Tibial nerve (tissue), 4 donors: ENCODE measurements at regions not wholly inside any gene's neighbourhood (a gene's known extent, or its start where the extent isn't known, plus 50 kb on each side); places are given as distances from the start of the nearest gene placed in this dataset.

Experiments used
- DNase-seq, 2 donors: peaks; one replicate each; pipeline ENCODE4 v3.0.0-alpha.2; 2019; ENCODE audit warnings: low spot score in 2 of 2
- H3K27ac ChIP-seq, 4 donors: fragments of 200-600 bp; sonication (generic) in 3 of 4; one replicate each; pipeline ENCODE4 v1.5.1; 2017 to 2019; ENCODE audit warnings: mild to moderate bottlenecking in 1 of 4
- H3K27me3 ChIP-seq, 2 donors: fragments of 200-600 bp; sonication (generic) in 1 of 2; one replicate each; pipeline versions ENCODE4 v1.5.1 to v1.6.0; 2017 to 2019
- H3K36me3 ChIP-seq, 3 donors: fragments of 200-600 bp; sonication (generic); one replicate each; pipeline ENCODE4 v1.5.1; 2018 to 2019
- H3K4me1 ChIP-seq, 4 donors: fragments of 200-600 bp; sonication (generic) in 3 of 4; one replicate each; pipeline ENCODE4 v1.5.1; 2017 to 2019
- H3K4me3 ChIP-seq, 4 donors: fragments of 200-600 bp; sonication (generic) in 3 of 4; one replicate each; pipeline ENCODE4 v1.5.1; 2017 to 2019; ENCODE audit warnings: mild to moderate bottlenecking in 1 of 4, moderate library complexity in 1 of 4
- H3K9me3 ChIP-seq, 4 donors: fragments of 200-600 bp; sonication (generic) in 3 of 4; one replicate each; pipeline ENCODE4 v1.5.1; 2017 to 2019
- EP300 ChIP-seq, 2 donors: sonication (generic); formaldehyde crosslinking; IDR thresholded peaks; one replicate each; pipeline ENCODE4 v1.6.1; 2017; ENCODE audit warnings: antibody characterized with exemption in 2 of 2, mild to moderate bottlenecking in 1 of 2
- POLR2A ChIP-seq, 2 donors: fragments of 450-650 bp; IDR thresholded peaks; one replicate each; pipeline ENCODE4 v1.6.1; 2017; ENCODE audit warnings: antibody characterized with exemption in 2 of 2, mild to moderate bottlenecking in 2 of 2, moderate library complexity in 2 of 2
- whole genome bisulfite sequencing, 2 donors: methylation state at CpG; one replicate each; pipeline ENCODE4 v1.1.5; 2018; 5-methylcytosine and 5-hydroxymethylcytosine counted together
- TF ChIP-seq, protein P1 (sequence below), 5 experiments: fragments of 200-600 bp in 3 of 5; fragments of 450-650 bp in 2 of 5; sonication (generic) in 3 of 5; IDR thresholded peaks; one replicate each; pipeline ENCODE4 v1.5.1; 2016 to 2019; ENCODE audit warnings: antibody characterized with exemption in 5 of 5, mild to moderate bottlenecking in 3 of 5, moderate library complexity in 2 of 5

DNA sequence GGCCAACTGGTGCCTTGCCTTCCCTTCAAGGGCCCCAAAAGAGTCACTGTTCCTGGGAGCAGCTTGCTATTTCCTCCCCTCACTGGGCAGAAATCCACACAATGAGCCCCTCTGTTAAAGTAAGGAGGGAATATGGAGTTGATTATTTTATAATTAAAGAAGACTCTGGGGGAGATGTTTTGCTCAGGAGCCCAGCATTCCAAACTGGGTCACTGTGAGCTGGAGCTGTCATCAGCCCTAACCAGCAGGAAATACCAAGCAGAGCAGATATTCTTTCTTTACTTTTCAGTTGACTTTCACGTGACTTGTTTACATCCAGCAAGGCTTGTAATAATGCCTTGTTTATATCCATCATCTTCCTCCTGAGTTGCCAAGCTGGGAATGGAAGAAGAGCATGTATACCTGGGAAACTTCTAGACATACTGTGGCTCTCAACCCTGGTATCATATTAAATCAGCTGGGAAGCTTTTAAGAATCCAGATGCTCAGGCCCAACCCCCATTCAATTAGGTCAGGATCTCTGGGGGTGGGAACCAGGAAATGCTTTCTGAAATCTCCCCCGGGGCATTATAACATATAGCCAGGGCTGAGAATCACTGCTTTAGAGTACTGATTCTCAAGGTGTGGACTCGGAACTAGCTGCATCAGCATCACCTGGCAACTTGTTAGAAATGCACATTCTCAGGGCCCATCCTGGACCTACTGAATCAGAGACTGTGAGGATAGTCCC lies 175.6 kb upstream of the MYLIP start:
- Histone ChIP-seq H3K9me3 (no peaks in the 10 kb centered on the region), H3K27me3 (no peaks in the 10 kb centered on the region), H3K36me3 (no peaks in the 10 kb centered on the region), H3K4me3 (no peak overlapping the region), H3K4me1 (peaks cover 0 to 19% (median 0%) of the 10 kb centered on the region in 4 donors), H3K27ac (peak overlapping the region in 2 of 4 donors; percentile 5 to 49)
- TF ChIP-seq, protein P1, sequence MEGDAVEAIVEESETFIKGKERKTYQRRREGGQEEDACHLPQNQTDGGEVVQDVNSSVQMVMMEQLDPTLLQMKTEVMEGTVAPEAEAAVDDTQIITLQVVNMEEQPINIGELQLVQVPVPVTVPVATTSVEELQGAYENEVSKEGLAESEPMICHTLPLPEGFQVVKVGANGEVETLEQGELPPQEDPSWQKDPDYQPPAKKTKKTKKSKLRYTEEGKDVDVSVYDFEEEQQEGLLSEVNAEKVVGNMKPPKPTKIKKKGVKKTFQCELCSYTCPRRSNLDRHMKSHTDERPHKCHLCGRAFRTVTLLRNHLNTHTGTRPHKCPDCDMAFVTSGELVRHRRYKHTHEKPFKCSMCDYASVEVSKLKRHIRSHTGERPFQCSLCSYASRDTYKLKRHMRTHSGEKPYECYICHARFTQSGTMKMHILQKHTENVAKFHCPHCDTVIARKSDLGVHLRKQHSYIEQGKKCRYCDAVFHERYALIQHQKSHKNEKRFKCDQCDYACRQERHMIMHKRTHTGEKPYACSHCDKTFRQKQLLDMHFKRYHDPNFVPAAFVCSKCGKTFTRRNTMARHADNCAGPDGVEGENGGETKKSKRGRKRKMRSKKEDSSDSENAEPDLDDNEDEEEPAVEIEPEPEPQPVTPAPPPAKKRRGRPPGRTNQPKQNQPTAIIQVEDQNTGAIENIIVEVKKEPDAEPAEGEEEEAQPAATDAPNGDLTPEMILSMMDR (IDR thresholded peaks at IDR 0.05): no peak
- no peak for TF ChIP-seq EP300 (IDR thresholded peaks at IDR 0.05)
- WGBS, 2 donors: 26 to 38% methylated on average over 2 to 3 of the region's 3 CpGs
- DNase-seq: no peak

DNA sequence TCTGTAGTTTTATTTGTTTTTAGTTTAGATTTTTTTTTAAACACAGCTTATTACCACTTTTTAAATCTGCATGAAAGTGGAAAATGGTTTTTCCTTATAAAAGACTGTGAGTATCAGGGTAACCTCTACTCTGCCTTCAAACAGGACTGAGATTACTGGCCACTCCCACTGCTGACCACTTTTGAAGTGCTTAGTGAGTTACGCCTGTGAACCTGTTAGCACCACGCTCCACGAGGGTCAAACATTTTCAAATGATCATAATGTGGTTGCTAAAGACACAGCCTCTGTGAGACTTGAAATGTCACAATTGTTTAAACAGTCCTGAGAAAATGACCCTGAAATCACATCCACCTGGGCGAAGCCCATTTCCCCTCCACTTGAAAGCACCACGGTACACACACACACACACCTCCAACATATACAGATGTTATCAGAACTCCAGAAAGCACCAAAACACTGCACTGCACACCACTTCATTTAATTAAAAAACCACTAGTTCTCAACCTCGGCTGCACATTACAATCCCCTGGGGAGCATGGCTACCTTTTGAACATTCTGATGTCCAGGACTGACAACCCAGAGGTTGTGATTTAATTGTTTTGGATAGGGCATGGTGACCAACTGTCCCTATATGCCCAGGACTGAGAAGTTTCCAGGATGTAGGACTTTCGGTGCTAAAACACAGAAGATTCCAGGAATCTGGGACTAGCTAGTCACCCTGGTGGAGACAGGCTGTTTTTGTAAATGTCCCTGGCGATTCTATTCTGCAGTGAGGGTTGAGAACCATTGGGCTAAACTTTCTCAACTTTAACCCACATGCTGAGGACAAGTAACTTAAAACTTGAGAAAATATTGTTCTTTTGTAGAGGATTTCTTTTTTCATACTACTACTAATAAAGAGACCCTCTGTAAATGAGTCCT lies 176.4 kb upstream of the MYLIP start:
- no peak for DNase-seq
- H3K9me3 ChIP-seq: no peaks in the 10 kb centered on the region
- peaks cover 0 to 19% (median 0%) of the 10 kb centered on the region in 4 donors for H3K4me1 ChIP-seq
- no peaks in the 10 kb centered on the region for H3K36me3 ChIP-seq
- peak overlapping the region in 2 of 4 donors; percentile 5 to 49 for H3K27ac ChIP-seq
- TF ChIP-seq, protein P1 (IDR thresholded peaks at IDR 0.05): no peak
- TF ChIP-seq POLR2A (IDR thresholded peaks at IDR 0.05) (no peak), EP300 (IDR thresholded peaks at IDR 0.05) (no peak)
- 72 to 82% methylated on average over 8 of the region's 8 CpGs for WGBS, 2 donors
- H3K27me3 ChIP-seq: no peaks in the 10 kb centered on the region
- no peak overlapping the region for H3K4me3 ChIP-seq

DNA sequence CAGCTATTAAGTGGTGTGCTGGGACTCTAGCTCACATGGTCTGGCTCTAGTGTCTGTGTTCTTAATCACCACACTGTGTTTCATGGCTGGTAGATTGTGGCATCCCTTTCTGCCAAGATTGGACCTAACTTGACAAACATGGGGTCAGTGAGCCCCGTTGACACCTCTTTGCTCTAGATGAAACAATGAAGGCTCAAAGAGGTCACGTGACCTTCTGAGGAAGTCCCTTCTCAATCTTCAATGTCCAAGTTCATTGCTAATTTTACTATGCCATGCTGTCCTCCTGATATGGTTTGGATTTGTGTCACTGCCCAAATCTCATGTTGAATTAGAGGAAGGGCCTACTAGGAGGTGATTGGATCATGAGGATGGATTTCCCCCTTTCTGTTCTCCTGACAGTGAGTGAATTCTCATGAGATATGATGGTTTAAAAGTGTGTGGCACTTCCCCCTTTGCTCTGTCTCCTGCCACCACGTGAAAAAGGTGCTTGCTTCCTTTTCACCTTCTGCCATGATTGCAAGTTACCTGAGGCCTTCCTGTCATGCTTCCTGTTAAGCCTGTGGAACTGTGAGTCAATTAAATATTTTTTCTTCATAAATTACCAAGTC lies 177.8 kb upstream of the MYLIP start:
- Histone ChIP-seq H3K27me3 (no peaks in the 10 kb centered on the region), H3K4me3 (no peak overlapping the region), H3K27ac (no peak overlapping the region), H3K36me3 (no peaks in the 10 kb centered on the region), H3K4me1 (peaks cover 0 to 11% (median 0%) of the 10 kb centered on the region in 4 donors), H3K9me3 (no peaks in the 10 kb centered on the region)
- no peak for DNase-seq
- TF ChIP-seq, protein P1 (IDR thresholded peaks at IDR 0.05): no peak
- TF ChIP-seq POLR2A (IDR thresholded peaks at IDR 0.05) (no peak), EP300 (IDR thresholded peaks at IDR 0.05) (no peak)
- WGBS, 2 donors: 77 to 86% methylated on average over 3 of the region's 3 CpGs

DNA sequence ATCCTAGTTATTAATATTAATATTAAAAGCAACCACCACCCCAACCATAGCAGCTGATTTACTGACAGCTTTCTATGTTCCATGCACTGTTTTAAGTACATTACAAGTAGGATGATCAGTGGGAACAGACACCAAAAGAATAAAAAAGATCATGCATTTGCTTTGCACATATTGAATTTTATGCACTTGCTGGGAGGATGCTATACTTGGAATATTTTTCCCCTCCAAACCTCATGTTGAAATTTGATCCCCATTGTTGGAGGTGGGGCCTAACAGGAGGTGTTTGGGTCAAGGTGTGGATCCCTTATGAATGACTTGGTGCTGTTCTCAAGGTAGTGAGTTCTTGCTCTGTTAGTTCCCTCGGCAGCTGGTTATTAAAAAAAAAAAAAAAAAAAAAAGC lies 178.9 kb upstream of the MYLIP start:
- no peaks in the 10 kb centered on the region for H3K9me3 ChIP-seq
- no peaks in the 10 kb centered on the region for H3K27me3 ChIP-seq
- no peak overlapping the region for H3K27ac ChIP-seq
- 68 to 82% methylated on average over 1 of the region's 1 CpG for WGBS, 2 donors
- TF ChIP-seq, protein P1 (IDR thresholded peaks at IDR 0.05): no peak
- no peak for TF ChIP-seq POLR2A (IDR thresholded peaks at IDR 0.05)
- TF ChIP-seq EP300 (IDR thresholded peaks at IDR 0.05): no peak
- no peak for DNase-seq
- H3K4me3 ChIP-seq: no peak overlapping the region
- no peaks in the 10 kb centered on the region for H3K36me3 ChIP-seq
- H3K4me1 ChIP-seq: peaks cover 0 to 11% (median 0%) of the 10 kb centered on the region in 4 donors
